ENCODE measurements at regions not wholly inside any gene's neighbourhood (a gene's known extent, or its start where the extent isn't known, plus 50 kb on each side); places are given as distances from the start of the nearest gene placed in this dataset.

GRCh38 chr1:14265495-14265894 lies 333.0 kb upstream of the KAZN start:
- ChIA-PET POLR2A (ENCODE audit: unreplicated experiment) (no interaction called here), CTCF (no interaction called here)
- Histone ChIP-seq H2AFZ (ENCODE audit: low read length) (no peak overlapping the region), H3F3A (ENCODE audit: low read length, unreplicated experiment) (no peaks in the 10 kb centered on the region), H3K79me2 (ENCODE audit: low read length) (no peaks in the 10 kb centered on the region), H3K9me3 (ENCODE audit: low read length) (no peaks in the 10 kb centered on the region), H3K27ac (ENCODE audit: low read length) (no peak overlapping the region), H3K27me3 (ENCODE audit: low read length) (no peaks in the 10 kb centered on the region), H3K9me2 (replicated peaks; ENCODE audit: low read length) (no peaks in the 10 kb centered on the region), H3K36me3 (ENCODE audit: low read depth, low read length) (no peaks in the 10 kb centered on the region), H3K9ac (ENCODE audit: low read length) (no peak overlapping the region), H3K4me2 (ENCODE audit: low read length) (no peak overlapping the region), H3K4me1 (ENCODE audit: insufficient read depth, low read length) (no peaks in the 10 kb centered on the region; the same call in 1 of the 2 replicates), H4K20me1 (ENCODE audit: low read length) (no peaks in the 10 kb centered on the region), H3K4me3 (ENCODE audit: low read length) (no peak overlapping the region)
- no TSS peak for BruUV-seq (replicated peaks)
- no peak for TF ChIP-seq EZH2 (IDR thresholded peaks at IDR 0.05; ENCODE audit: low read length, unreplicated experiment)
- TF ChIP-seq, protein P1, sequence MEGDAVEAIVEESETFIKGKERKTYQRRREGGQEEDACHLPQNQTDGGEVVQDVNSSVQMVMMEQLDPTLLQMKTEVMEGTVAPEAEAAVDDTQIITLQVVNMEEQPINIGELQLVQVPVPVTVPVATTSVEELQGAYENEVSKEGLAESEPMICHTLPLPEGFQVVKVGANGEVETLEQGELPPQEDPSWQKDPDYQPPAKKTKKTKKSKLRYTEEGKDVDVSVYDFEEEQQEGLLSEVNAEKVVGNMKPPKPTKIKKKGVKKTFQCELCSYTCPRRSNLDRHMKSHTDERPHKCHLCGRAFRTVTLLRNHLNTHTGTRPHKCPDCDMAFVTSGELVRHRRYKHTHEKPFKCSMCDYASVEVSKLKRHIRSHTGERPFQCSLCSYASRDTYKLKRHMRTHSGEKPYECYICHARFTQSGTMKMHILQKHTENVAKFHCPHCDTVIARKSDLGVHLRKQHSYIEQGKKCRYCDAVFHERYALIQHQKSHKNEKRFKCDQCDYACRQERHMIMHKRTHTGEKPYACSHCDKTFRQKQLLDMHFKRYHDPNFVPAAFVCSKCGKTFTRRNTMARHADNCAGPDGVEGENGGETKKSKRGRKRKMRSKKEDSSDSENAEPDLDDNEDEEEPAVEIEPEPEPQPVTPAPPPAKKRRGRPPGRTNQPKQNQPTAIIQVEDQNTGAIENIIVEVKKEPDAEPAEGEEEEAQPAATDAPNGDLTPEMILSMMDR (conservative IDR thresholded peaks at IDR 0.05; ENCODE audit: low read depth, low read length), result no peak
- TF ChIP-seq EZH2phosphoT487 (IDR thresholded peaks at IDR 0.05; ENCODE audit: borderline replicate concordance, low read length), result no peak
- DNase-seq (no peak), ATAC-seq (no peak)
- intact Hi-C loops (cut with micrococcal nuclease), result no loop called here

DNA sequence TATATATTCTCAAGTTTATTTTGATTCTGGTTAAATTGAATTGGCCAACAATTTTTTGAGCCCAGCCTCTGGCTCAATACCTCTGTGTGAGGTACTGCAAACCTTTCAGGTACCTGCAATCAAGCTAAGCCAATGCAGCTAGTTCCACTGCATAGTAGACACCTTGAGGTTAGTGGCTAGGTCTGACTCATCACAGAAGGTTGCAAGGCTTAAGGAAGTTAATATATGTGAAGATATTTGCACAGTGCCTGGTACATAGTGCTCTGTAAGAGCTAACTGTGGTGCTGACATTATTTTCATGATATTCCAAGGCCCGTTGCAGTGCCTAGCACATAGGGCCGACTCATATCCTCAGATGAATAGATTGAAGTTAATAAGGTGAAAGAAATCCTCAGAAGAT lies 330.5 kb upstream of the KAZN start:
- Histone ChIP-seq H3K27ac (ENCODE audit: low read length) (no peak overlapping the region), H3K9me3 (ENCODE audit: low read length) (no peaks in the 10 kb centered on the region), H3K27me3 (ENCODE audit: low read length) (no peaks in the 10 kb centered on the region), H3K4me3 (ENCODE audit: low read length) (no peak overlapping the region), H3K36me3 (ENCODE audit: low read depth, low read length) (no peaks in the 10 kb centered on the region), H2AFZ (ENCODE audit: low read length) (no peak overlapping the region), H3K9me2 (replicated peaks; ENCODE audit: low read length) (no peaks in the 10 kb centered on the region), H4K20me1 (ENCODE audit: low read length) (no peaks in the 10 kb centered on the region), H3K4me2 (ENCODE audit: low read length) (no peak overlapping the region), H3K4me1 (ENCODE audit: insufficient read depth, low read length) (no peaks in the 10 kb centered on the region; the same call in 1 of the 2 replicates), H3K9ac (ENCODE audit: low read length) (no peak overlapping the region), H3F3A (ENCODE audit: low read length, unreplicated experiment) (no peaks in the 10 kb centered on the region), H3K79me2 (ENCODE audit: low read length) (no peaks in the 10 kb centered on the region)
- POLR2A ChIA-PET (ENCODE audit: unreplicated experiment), result interaction anchor here (0.6 kb wide), 1 partner anchor 93 kb away, joined by 3 read pairs; no protein-coding TSS in a partner anchor
- TF ChIP-seq, protein P1 (conservative IDR thresholded peaks at IDR 0.05; ENCODE audit: low read depth, low read length), result no peak
- TF ChIP-seq EZH2phosphoT487 (IDR thresholded peaks at IDR 0.05; ENCODE audit: borderline replicate concordance, low read length), result no peak
- TF ChIP-seq EZH2 (IDR thresholded peaks at IDR 0.05; ENCODE audit: low read length, unreplicated experiment), result no peak
- intact Hi-C loops (cut with micrococcal nuclease), result no loop called here
- CTCF ChIA-PET, result interaction anchor here (0.6 kb wide), 1 partner anchor 655 kb away, joined by 16 read pairs; no protein-coding TSS in a partner anchor
- no TSS peak for BruUV-seq (replicated peaks)
- DNase-seq (peak; percentile 84), ATAC-seq (peak; percentile 100)

DNA sequence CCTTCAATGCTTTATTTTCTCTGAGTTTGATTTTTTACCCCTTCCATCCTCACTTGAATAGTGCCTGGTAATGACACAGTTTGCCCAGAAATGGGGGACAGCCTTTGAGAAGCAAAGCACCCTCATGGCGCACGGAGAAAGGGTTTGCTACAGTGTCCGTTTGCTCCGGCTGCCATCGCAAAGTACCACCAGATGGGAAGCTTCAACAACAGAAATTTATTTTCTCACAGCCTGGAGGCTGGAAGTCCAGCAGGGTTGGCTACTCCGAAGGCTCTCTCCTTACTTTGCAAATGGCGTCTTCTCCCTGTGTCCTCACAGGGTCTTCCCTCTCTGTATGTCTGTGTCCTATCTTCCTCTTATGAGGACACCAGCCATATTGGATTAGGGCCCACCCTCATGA lies 327.7 kb upstream of the KAZN start:
- no peak overlapping the region for H2AFZ ChIP-seq (ENCODE audit: low read length)
- no peaks in the 10 kb centered on the region for H3F3A ChIP-seq (ENCODE audit: low read length, unreplicated experiment)
- POLR2A ChIA-PET (ENCODE audit: unreplicated experiment), result no interaction called here
- DNase-seq (no peak), ATAC-seq (no peak)
- H3K9ac ChIP-seq (ENCODE audit: low read length), result no peak overlapping the region
- H3K9me2 ChIP-seq (replicated peaks; ENCODE audit: low read length), result no peaks in the 10 kb centered on the region
- no peak for TF ChIP-seq EZH2phosphoT487 (IDR thresholded peaks at IDR 0.05; ENCODE audit: borderline replicate concordance, low read length)
- TF ChIP-seq, protein P1 (conservative IDR thresholded peaks at IDR 0.05; ENCODE audit: low read depth, low read length), result no peak
- TF ChIP-seq EZH2 (IDR thresholded peaks at IDR 0.05; ENCODE audit: low read length, unreplicated experiment), result no peak
- intact Hi-C loops (cut with micrococcal nuclease), result no loop called here
- H3K9me3 ChIP-seq (ENCODE audit: low read length), result no peaks in the 10 kb centered on the region
- no peaks in the 10 kb centered on the region for H3K79me2 ChIP-seq (ENCODE audit: low read length)
- no peak overlapping the region for H3K4me2 ChIP-seq (ENCODE audit: low read length)
- H3K4me1 ChIP-seq (ENCODE audit: insufficient read depth, low read length), result no peaks in the 10 kb centered on the region; the same call in 1 of the 2 replicates
- no TSS peak for BruUV-seq (replicated peaks)
- H3K4me3 ChIP-seq (ENCODE audit: low read length), result no peak overlapping the region
- H4K20me1 ChIP-seq (ENCODE audit: low read length), result no peaks in the 10 kb centered on the region
- CTCF ChIA-PET, result no interaction called here
- H3K27me3 ChIP-seq (ENCODE audit: low read length), result no peaks in the 10 kb centered on the region
- no peak overlapping the region for H3K27ac ChIP-seq (ENCODE audit: low read length)
- H3K36me3 ChIP-seq (ENCODE audit: low read depth, low read length), result no peaks in the 10 kb centered on the region
